Testis (tissue), 2 donors: ENCODE measurements at regions not wholly inside any gene's neighbourhood (a gene's known extent, or its start where the extent isn't known, plus 50 kb on each side); places are given as distances from the start of the nearest gene placed in this dataset.

Experiments used
- CTCF ChIP-seq, 3 experiments: fragments of 450-650 bp in 2 of 3; fragments of 200-600 bp in 1 of 3; sonication (generic) in 1 of 3; IDR thresholded peaks; one replicate each; pipeline ENCODE4 v1.5.1; 2016 to 2019; ENCODE audit warnings: antibody characterized with exemption in 3 of 3, mild to moderate bottlenecking in 2 of 3, moderate library complexity in 1 of 3
- POLR2A ChIP-seq: fragments of 450-650 bp; IDR thresholded peaks from one replicate; pipeline ENCODE4 v1.6.1; 2017; ENCODE audit warnings: antibody characterized with exemption, mild to moderate bottlenecking, moderate library complexity

DNA sequence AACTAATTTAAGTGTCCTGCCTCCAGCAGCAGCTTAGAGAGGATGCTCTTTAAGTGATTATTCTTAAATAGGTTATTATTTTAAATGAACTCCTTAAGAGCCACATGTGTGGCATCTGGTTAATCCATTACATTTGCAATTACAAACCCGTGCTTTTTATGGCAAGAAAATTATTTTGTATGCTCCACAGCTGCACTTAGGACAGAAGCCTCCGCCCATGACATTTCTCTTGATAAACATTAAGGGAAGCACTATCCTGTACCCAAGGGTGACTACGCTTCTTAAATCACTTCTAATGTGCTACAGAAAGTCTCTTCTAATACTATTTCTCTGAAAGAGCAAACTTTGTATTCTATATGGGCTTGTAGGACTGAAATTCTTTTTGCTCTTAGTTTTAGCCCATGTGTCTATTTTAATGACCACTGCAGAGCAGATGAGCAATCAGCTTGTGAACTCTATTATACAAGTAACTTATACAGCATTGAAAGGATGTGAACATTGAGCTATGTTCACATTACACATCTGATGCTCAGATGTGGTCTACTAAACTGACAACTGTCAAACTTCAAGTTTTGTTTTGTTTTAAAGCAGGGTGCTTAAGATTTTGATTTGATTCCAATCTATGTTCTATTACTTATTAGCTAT is 223.4 kb downstream of the COX7C start:
- TF ChIP-seq CTCF (IDR thresholded peaks at IDR 0.05) (no peak), POLR2A (no peak)
